Neuronal stem cell (in vitro differentiated cells): ENCODE measurements at regions not wholly inside any gene's neighbourhood (a gene's known extent, or its start where the extent isn't known, plus 50 kb on each side); places are given as distances from the start of the nearest gene placed in this dataset.

Source experiments
- DNase-seq: peaks from one replicate; pipeline ENCODE4 v3.0.0-alpha.2; 2013; ENCODE audit warnings: low spot score
- H2AFZ ChIP-seq: one replicate; pipeline ENCODE4 v1.6.1; 2013; ENCODE audit warnings: mild to moderate bottlenecking, low read length, inconsistent platforms
- H2AK5ac ChIP-seq: 2 replicates; pipeline ENCODE4 v1.6.1; 2013; ENCODE audit warnings: low read depth, mild to moderate bottlenecking, inconsistent platforms, low read length, moderate library complexity, mixed read lengths
- H2BK120ac ChIP-seq: 2 replicates; pipeline ENCODE4 v1.6.1; 2013; ENCODE audit warnings: low read depth, mild to moderate bottlenecking, inconsistent platforms, low read length, moderate library complexity, mixed read lengths
- H2BK12ac ChIP-seq: one replicate; pipeline ENCODE4 v1.6.1; 2013; ENCODE audit warnings: low read length, inconsistent platforms
- H2BK15ac ChIP-seq: 2 replicates; pipeline ENCODE4 v1.6.1; 2013; ENCODE audit warnings: mild to moderate bottlenecking, low read length, inconsistent platforms, mixed read lengths
- H2BK5ac ChIP-seq: one replicate; pipeline ENCODE4 v1.6.1; 2013; ENCODE audit warnings: inconsistent platforms, mild to moderate bottlenecking, low read length, moderate library complexity
- H3K14ac ChIP-seq: one replicate; pipeline ENCODE4 v1.6.1; 2013; ENCODE audit warnings: low read length, inconsistent platforms
- H3K18ac ChIP-seq: 2 replicates; pipeline ENCODE4 v1.6.1; 2013; ENCODE audit warnings: low read length, inconsistent platforms
- H3K23ac ChIP-seq: 2 replicates; pipeline ENCODE4 v1.6.1; 2013; ENCODE audit warnings: low read depth, mild to moderate bottlenecking, mixed read lengths, low read length, inconsistent platforms; ENCODE audit not compliant: poor library complexity
- H3K27ac ChIP-seq: replicated peaks from 3 replicates; pipeline ENCODE4 v1.5.1; 2013; ENCODE audit warnings: low read length, inconsistent platforms
- H3K27me3 ChIP-seq, 3 experiments: 2 replicates each; pipeline ENCODE4 v1.6.1; 2013; ENCODE audit warnings: low read length in 3 of 3, mild to moderate bottlenecking in 2 of 3, inconsistent platforms in 1 of 3, low read depth in 1 of 3, mixed read lengths in 1 of 3, moderate library complexity in 1 of 3; ENCODE audit not compliant: control insufficient read depth in 3 of 3, insufficient read depth in 3 of 3
- H3K36me3 ChIP-seq, 2 donors: replicated peaks in 1 of 2; 2 replicates each; pipeline ENCODE4 v1.6.1; 2013; ENCODE audit warnings: low read length in 2 of 2; ENCODE audit not compliant: control insufficient read depth in 2 of 2, insufficient read depth in 2 of 2
- H3K4ac ChIP-seq: 2 replicates; pipeline ENCODE4 v1.6.1; 2013; ENCODE audit warnings: inconsistent platforms, mild to moderate bottlenecking, low read length, moderate library complexity
- H3K4me1 ChIP-seq, 2 donors: 1 replicate in 1 of 2; 2 replicates in 1 of 2; pipeline ENCODE4 v1.6.1; 2013; ENCODE audit warnings: low read length in 2 of 2, low read depth in 1 of 2; ENCODE audit not compliant: control insufficient read depth in 2 of 2, insufficient read depth in 1 of 2
- H3K4me2 ChIP-seq: one replicate; pipeline ENCODE4 v1.6.1; 2013; ENCODE audit warnings: mild to moderate bottlenecking, low read length, inconsistent platforms; ENCODE audit not compliant: insufficient read depth, poor library complexity, severe bottlenecking
- H3K4me3 ChIP-seq, 2 donors: 2 replicates each; pipeline ENCODE4 v1.5.1; 2013; ENCODE audit warnings: low read length in 2 of 2, mild to moderate bottlenecking in 2 of 2, inconsistent platforms in 1 of 2, moderate library complexity in 1 of 2
- H3K79me1 ChIP-seq: one replicate; pipeline ENCODE4 v1.6.1; 2013; ENCODE audit warnings: low read depth, mild to moderate bottlenecking, inconsistent platforms, low read length, moderate library complexity
- H3K9ac ChIP-seq: one replicate; pipeline ENCODE4 v1.6.1; 2013; ENCODE audit warnings: mild to moderate bottlenecking, low read depth, low read length, inconsistent platforms; ENCODE audit not compliant: poor library complexity
- H3K9me3 ChIP-seq, 2 donors: replicated peaks in 1 of 2; 2 replicates each; pipeline versions ENCODE3 to v1.6.1; 2013; ENCODE audit warnings: low read length in 2 of 2, mild to moderate bottlenecking in 2 of 2, inconsistent platforms in 1 of 2, low read depth in 1 of 2, mixed read lengths in 1 of 2, moderate library complexity in 1 of 2; ENCODE audit not compliant: control insufficient read depth in 2 of 2, insufficient read depth in 1 of 2
- H4K8ac ChIP-seq: one replicate; pipeline ENCODE4 v1.6.1; 2013; ENCODE audit warnings: low read depth, mild to moderate bottlenecking, inconsistent platforms, low read length, moderate library complexity
- H4K91ac ChIP-seq: one replicate; pipeline ENCODE4 v1.6.1; 2013; ENCODE audit warnings: low read length, low read depth, mild to moderate bottlenecking, inconsistent platforms; ENCODE audit not compliant: poor library complexity
- WGBS, 2 donors: extraction: QIAGEN DNeasy Blood & Tissue Kit; methylation state at CpG; one replicate each; pipeline ENCODE4 v1.1.7; 2013; ENCODE audit warnings: missing lambda C conversion rate in 2 of 2, mixed read lengths in 1 of 2; ENCODE audit not compliant: insufficient read length in 2 of 2, insufficient replicate concordance in 1 of 2; ENCODE audit errors: extremely low coverage in 2 of 2; 5-methylcytosine and 5-hydroxymethylcytosine counted together

DNA sequence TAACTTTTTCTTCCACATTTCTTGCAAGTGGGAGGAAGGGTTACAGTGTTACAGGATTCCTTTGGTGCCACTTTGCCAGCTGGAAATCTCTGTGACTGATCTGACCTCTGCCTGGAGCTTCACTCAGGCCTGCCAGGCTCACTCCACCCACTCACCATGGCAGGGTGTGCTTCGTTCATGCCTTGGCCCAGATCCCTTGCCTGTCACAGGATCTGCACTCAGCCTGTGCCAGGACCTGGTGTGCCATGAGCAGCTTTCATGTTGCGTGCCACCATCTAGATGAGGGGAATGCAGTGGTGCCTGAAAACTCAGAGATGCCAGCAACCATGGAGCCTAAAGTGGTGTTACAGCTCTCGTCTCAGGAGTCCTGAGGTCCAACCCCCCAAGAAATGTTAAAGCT lies 2596.4 kb downstream of the PCDH7 start:
- Histone ChIP-seq H3K4me1 (no peaks in the 10 kb centered on the region), H4K8ac (no peak overlapping the region), H3K23ac (no peak overlapping the region), H2BK120ac (no peak overlapping the region), H2AFZ (no peak overlapping the region), H3K79me1 (no peaks in the 10 kb centered on the region), H3K18ac (no peak overlapping the region), H3K9me3 (no peaks in the 10 kb centered on the region), H4K91ac (no peak overlapping the region), H3K36me3 (no peaks in the 10 kb centered on the region), H3K4me3 (no peak overlapping the region), H3K14ac (peak overlapping the region; percentile 75), H2AK5ac (no peak overlapping the region), H3K9ac (no peak overlapping the region), H3K4ac (no peak overlapping the region), H3K27me3 (no peaks in the 10 kb centered on the region), H3K27ac (no peak overlapping the region), H3K4me2 (no peak overlapping the region), H2BK12ac (no peak overlapping the region), H2BK5ac (no peak overlapping the region), H2BK15ac (no peak overlapping the region)
- no peak for DNase-seq
- no CpG with 5 or more reads among the region's 3 CpGs for WGBS, 2 donors

DNA sequence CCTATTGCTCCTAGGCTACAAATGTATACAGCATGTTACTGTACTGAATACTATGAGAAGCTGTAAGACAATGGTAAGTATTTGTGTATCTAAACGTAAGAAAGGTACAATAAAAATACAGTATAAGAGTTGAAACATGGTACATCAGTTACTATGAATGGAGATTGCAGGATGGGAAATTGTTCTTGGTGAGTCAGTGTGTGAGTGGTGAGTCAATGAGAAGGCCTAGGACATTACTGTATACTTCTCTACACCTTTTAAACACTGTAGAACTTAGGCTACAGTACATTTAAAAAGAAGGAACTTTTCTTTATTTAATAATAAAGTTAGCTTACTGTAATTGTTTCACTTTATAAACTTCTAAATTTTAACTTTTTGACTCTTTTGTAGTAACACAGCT lies 2603.2 kb downstream of the PCDH7 start:
- WGBS, 2 donors: no CpG with 5 or more reads among the region's 1 CpG
- no peak overlapping the region for H3K18ac ChIP-seq
- H2AK5ac ChIP-seq: no peak overlapping the region
- H2BK120ac ChIP-seq: no peak overlapping the region
- H3K27ac ChIP-seq: no peak overlapping the region
- no peaks in the 10 kb centered on the region for H3K79me1 ChIP-seq
- no peak overlapping the region for H2BK12ac ChIP-seq
- H3K4me3 ChIP-seq: no peak overlapping the region
- no peak overlapping the region for H3K4ac ChIP-seq
- H3K23ac ChIP-seq: no peak overlapping the region
- no peak overlapping the region for H4K8ac ChIP-seq
- no peaks in the 10 kb centered on the region for H3K36me3 ChIP-seq
- H3K27me3 ChIP-seq: no peaks in the 10 kb centered on the region
- no peak overlapping the region for H3K9ac ChIP-seq
- DNase-seq: no peak
- no peaks in the 10 kb centered on the region for H3K4me1 ChIP-seq
- H4K91ac ChIP-seq: no peak overlapping the region
- H3K9me3 ChIP-seq: peaks cover 0 to 2% of the 10 kb centered on the region in 2 donors
- no peak overlapping the region for H2AFZ ChIP-seq
- no peak overlapping the region for H3K4me2 ChIP-seq
- H2BK15ac ChIP-seq: no peak overlapping the region
- no peak overlapping the region for H2BK5ac ChIP-seq
- no peak overlapping the region for H3K14ac ChIP-seq

DNA sequence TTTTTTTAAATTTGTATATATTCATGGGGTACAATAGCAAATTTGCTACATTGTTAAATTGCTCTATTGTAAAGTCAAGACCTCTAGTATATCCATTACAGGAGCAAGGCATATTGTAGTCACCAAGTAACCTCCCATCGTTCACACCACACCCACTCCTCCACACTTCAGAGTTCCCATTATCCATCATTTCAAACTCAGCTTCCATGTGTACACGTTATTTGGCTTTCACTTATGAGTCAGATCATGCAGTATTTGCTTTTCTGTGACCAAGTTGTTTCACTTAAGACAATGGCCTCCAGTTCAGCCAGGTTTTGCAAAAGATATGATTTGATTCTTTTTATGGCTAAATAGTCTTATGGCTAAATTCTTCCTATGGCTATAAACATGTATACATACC lies 2614.2 kb downstream of the PCDH7 start:
- DNase-seq: no peak
- Histone ChIP-seq H3K9me3 (peaks cover 0 to 6% of the 10 kb centered on the region in 2 donors), H3K9ac (no peak overlapping the region), H3K79me1 (no peaks in the 10 kb centered on the region), H2BK15ac (no peak overlapping the region), H2BK12ac (no peak overlapping the region), H3K4me1 (no peaks in the 10 kb centered on the region), H4K8ac (no peak overlapping the region), H3K27ac (no peak overlapping the region), H3K4me2 (no peak overlapping the region), H2AFZ (no peak overlapping the region), H3K14ac (no peak overlapping the region), H3K4ac (no peak overlapping the region), H2AK5ac (no peak overlapping the region), H3K23ac (no peak overlapping the region), H2BK120ac (no peak overlapping the region), H3K27me3 (no peaks in the 10 kb centered on the region), H3K36me3 (no peaks in the 10 kb centered on the region), H4K91ac (no peak overlapping the region), H3K4me3 (no peak overlapping the region), H3K18ac (no peak overlapping the region), H2BK5ac (no peak overlapping the region)
- WGBS, 2 donors: no CpG with 5 or more reads among the region's 2 CpGs

DNA sequence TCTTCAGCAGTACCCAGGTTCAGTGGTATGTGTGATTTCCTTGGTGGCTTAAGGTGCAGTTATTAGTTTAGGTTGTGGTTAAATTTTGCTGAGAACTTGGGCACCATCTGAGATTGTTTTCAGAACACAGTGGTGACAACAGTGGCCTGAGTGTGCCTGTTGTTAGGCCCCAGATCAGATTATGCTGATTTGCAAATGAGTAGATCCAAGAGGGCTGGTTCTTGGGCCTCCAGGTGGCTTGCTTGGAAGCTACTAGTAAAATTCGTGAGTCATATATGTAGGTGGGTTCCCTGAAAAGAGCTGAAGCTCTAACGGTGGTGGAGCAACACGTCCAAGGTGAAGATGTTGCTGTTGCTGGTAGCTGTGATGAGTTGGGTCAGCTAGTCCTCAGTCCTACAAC lies 2619.6 kb downstream of the PCDH7 start:
- H3K23ac ChIP-seq: no peak overlapping the region
- no peaks in the 10 kb centered on the region for H3K27me3 ChIP-seq
- H3K9ac ChIP-seq: no peak overlapping the region
- no peaks in the 10 kb centered on the region for H3K36me3 ChIP-seq
- H4K8ac ChIP-seq: no peak overlapping the region
- H2BK15ac ChIP-seq: no peak overlapping the region
- H3K9me3 ChIP-seq: peaks cover 0 to 4% of the 10 kb centered on the region in 2 donors
- H3K4me1 ChIP-seq: no peaks in the 10 kb centered on the region
- H2BK5ac ChIP-seq: no peak overlapping the region
- no peak overlapping the region for H3K4me3 ChIP-seq
- H3K14ac ChIP-seq: no peak overlapping the region
- no peaks in the 10 kb centered on the region for H3K79me1 ChIP-seq
- no peak overlapping the region for H3K18ac ChIP-seq
- H3K27ac ChIP-seq: no peak overlapping the region
- no peak overlapping the region for H2BK12ac ChIP-seq
- H2AK5ac ChIP-seq: no peak overlapping the region
- no peak overlapping the region for H3K4ac ChIP-seq
- WGBS, 2 donors: no CpG with 5 or more reads among the region's 3 CpGs
- DNase-seq: no peak
- H3K4me2 ChIP-seq: no peak overlapping the region
- no peak overlapping the region for H2AFZ ChIP-seq
- no peak overlapping the region for H4K91ac ChIP-seq
- H2BK120ac ChIP-seq: no peak overlapping the region
